H9 (cell line): ENCODE measurements at regions not wholly inside any gene's neighbourhood (a gene's known extent, or its start where the extent isn't known, plus 50 kb on each side); places are given as distances from the start of the nearest gene placed in this dataset.

Experiments
- DNase-seq: peaks from one replicate; pipeline ENCODE4 v3.0.0-alpha.2; 2017
- H2AFZ ChIP-seq: one replicate; pipeline ENCODE4 v1.6.1; 2013; ENCODE audit warnings: mild to moderate bottlenecking, low read length, control low read depth, moderate library complexity
- H2AK5ac ChIP-seq: 2 replicates; pipeline ENCODE4 v1.6.1; 2013; ENCODE audit warnings: low read length, control low read depth, mixed read lengths; ENCODE audit not compliant: insufficient read length
- H2BK120ac ChIP-seq: one replicate; pipeline ENCODE4 v1.6.1; 2013; ENCODE audit warnings: low read depth, mild to moderate bottlenecking, low read length, control low read depth, inconsistent platforms; ENCODE audit not compliant: poor library complexity, severe bottlenecking
- H2BK12ac ChIP-seq: 2 replicates; pipeline ENCODE4 v1.6.1; 2013; ENCODE audit warnings: low read length, control low read depth, mixed read lengths, low read depth; ENCODE audit not compliant: insufficient read length
- H2BK15ac ChIP-seq: 2 replicates; pipeline ENCODE4 v1.6.1; 2013; ENCODE audit warnings: low read depth, low read length, control low read depth
- H2BK20ac ChIP-seq: one replicate; pipeline ENCODE4 v1.6.1; 2013; ENCODE audit warnings: low read depth, mild to moderate bottlenecking, low read length, control low read depth, inconsistent platforms; ENCODE audit not compliant: poor library complexity, severe bottlenecking
- H2BK5ac ChIP-seq: 2 replicates; pipeline ENCODE4 v1.6.1; 2013; ENCODE audit warnings: low read length, control low read depth, mixed read lengths; ENCODE audit not compliant: insufficient read length
- H3K14ac ChIP-seq: 2 replicates; pipeline ENCODE4 v1.6.1; 2013; ENCODE audit warnings: low read length, control low read depth; ENCODE audit not compliant: insufficient read depth
- H3K18ac ChIP-seq: 2 replicates; pipeline ENCODE4 v1.6.1; 2013; ENCODE audit warnings: low read depth, mild to moderate bottlenecking, mixed read lengths, low read length, control low read depth; ENCODE audit not compliant: insufficient read length
- H3K23ac ChIP-seq: 2 replicates; pipeline ENCODE4 v1.6.1; 2013; ENCODE audit warnings: low read length, control low read depth, mixed read lengths, low read depth; ENCODE audit not compliant: insufficient read length
- H3K23me2 ChIP-seq: 2 replicates; pipeline ENCODE4 v1.6.1; 2013; ENCODE audit warnings: low read depth, mild to moderate bottlenecking, mixed read lengths, low read length, control low read depth; ENCODE audit not compliant: insufficient read length, poor library complexity, severe bottlenecking
- H3K27ac ChIP-seq: 2 replicates; pipeline ENCODE4 v1.5.1; 2013; ENCODE audit warnings: low read length, control low read depth, mixed read lengths, low read depth; ENCODE audit not compliant: insufficient read length
- H3K27me3 ChIP-seq: 2 replicates; pipeline ENCODE4 v1.6.1; 2013; ENCODE audit warnings: low read length, control low read depth, inconsistent platforms; ENCODE audit not compliant: insufficient read depth
- H3K4ac ChIP-seq: 2 replicates; pipeline ENCODE4 v1.6.1; 2013; ENCODE audit warnings: low read depth, mild to moderate bottlenecking, control low read depth, inconsistent platforms, low read length, moderate library complexity
- H3K4me1 ChIP-seq: 2 replicates; pipeline ENCODE4 v1.6.1; 2013; ENCODE audit warnings: low read length, control low read depth, inconsistent platforms; ENCODE audit not compliant: insufficient read depth
- H3K4me2 ChIP-seq: 2 replicates; pipeline ENCODE4 v1.6.1; 2013; ENCODE audit warnings: low read length, control low read depth, mixed read lengths; ENCODE audit not compliant: insufficient read length, insufficient read depth
- H3K56ac ChIP-seq: 2 replicates; pipeline ENCODE4 v1.6.1; 2013; ENCODE audit warnings: low read depth, mild to moderate bottlenecking, mixed read lengths, low read length, control low read depth; ENCODE audit not compliant: insufficient read length
- H3K79me1 ChIP-seq: 2 replicates; pipeline ENCODE4 v1.6.1; 2013; ENCODE audit warnings: low read depth, mild to moderate bottlenecking, moderate library complexity, low read length, control low read depth, inconsistent platforms; ENCODE audit not compliant: insufficient read depth, poor library complexity, severe bottlenecking
- H3K79me2 ChIP-seq: 2 replicates; pipeline ENCODE4 v1.6.1; 2013; ENCODE audit warnings: low read length, control low read depth, inconsistent platforms; ENCODE audit not compliant: insufficient read depth
- H3K9ac ChIP-seq: 2 replicates; pipeline ENCODE4 v1.6.1; 2013; ENCODE audit warnings: low read length, control low read depth, mixed read lengths; ENCODE audit not compliant: insufficient read length; ENCODE audit errors: extremely low read depth
- H3K9me3 ChIP-seq: one replicate; pipeline ENCODE4 v1.6.1; 2013; ENCODE audit warnings: low read depth, low read length, inconsistent platforms; ENCODE audit not compliant: control insufficient read depth
- H3T11ph ChIP-seq: one replicate; pipeline ENCODE4 v1.6.1; 2013; ENCODE audit warnings: mild to moderate bottlenecking, low read length, control low read depth, inconsistent platforms
- H4K20me1 ChIP-seq: one replicate; pipeline ENCODE4 v1.6.1; 2013; ENCODE audit not compliant: control insufficient read depth, insufficient read length, insufficient read depth
- H4K5ac ChIP-seq: 2 replicates; pipeline ENCODE4 v1.6.1; 2013; ENCODE audit warnings: low read depth, mild to moderate bottlenecking, mixed read lengths, low read length, control low read depth; ENCODE audit not compliant: insufficient read length
- H4K8ac ChIP-seq: replicated peaks from 2 replicates; pipeline ENCODE4 v1.6.1; 2013; ENCODE audit warnings: low read length, control low read depth, mixed read lengths, low read depth; ENCODE audit not compliant: insufficient read length
- H4K91ac ChIP-seq: 2 replicates; pipeline ENCODE4 v1.6.1; 2013; ENCODE audit warnings: low read depth, mild to moderate bottlenecking, moderate library complexity, mixed read lengths, low read length, control low read depth; ENCODE audit not compliant: insufficient read length
- H3K27ac Mint-ChIP-seq, 3 experiments: 2 replicates in 2 of 3; 3 replicates in 1 of 3; pipeline ENCODE4 v1.8.0; 2020 to 2021; ENCODE audit warnings: mixed read lengths in 3 of 3, mild to moderate bottlenecking in 1 of 3, moderate library complexity in 1 of 3
- H3K27me3 Mint-ChIP-seq: 2 replicates; pipeline ENCODE4 v1.8.0; 2021; ENCODE audit warnings: low read depth, mild to moderate bottlenecking, moderate library complexity, mixed read lengths
- H3K36me3 Mint-ChIP-seq, 3 experiments: 2 replicates in 2 of 3; 3 replicates in 1 of 3; pipeline ENCODE4 v1.8.0; 2020 to 2021; ENCODE audit warnings: low read depth in 3 of 3, mixed read lengths in 3 of 3; ENCODE audit not compliant: insufficient read depth in 1 of 3
- H3K4me1 Mint-ChIP-seq, 2 experiments: 2 replicates each; pipeline ENCODE4 v1.8.0; 2020; ENCODE audit warnings: mixed read lengths in 2 of 2
- H3K4me3 Mint-ChIP-seq, 2 experiments: 2 replicates in 1 of 2; 3 replicates in 1 of 2; pipeline ENCODE4 v1.8.0; 2020 to 2021; ENCODE audit warnings: mild to moderate bottlenecking in 2 of 2, mixed read lengths in 2 of 2, moderate library complexity in 1 of 2
- H3K9me3 Mint-ChIP-seq, 2 experiments: 2 replicates in 1 of 2; 3 replicates in 1 of 2; pipeline ENCODE4 v1.8.0; 2020; ENCODE audit warnings: mild to moderate bottlenecking in 2 of 2, mixed read lengths in 2 of 2, moderate library complexity in 1 of 2
- CTCF ChIP-seq: fragments of 200-600 bp; sonication (generic); conservative IDR thresholded peaks from 3 replicates; pipeline ENCODE4 v1.8.0; 2021; ENCODE audit warnings: antibody characterized with exemption, mild to moderate bottlenecking
- WGBS: extraction: QIAGEN DNeasy Blood & Tissue Kit; methylation state at CpG from one replicate; pipeline ENCODE4 v1.1.7; 2013; ENCODE audit warnings: missing lambda C conversion rate, low lambda C conversion rate, mixed read lengths; ENCODE audit not compliant: insufficient read length; ENCODE audit errors: extremely low coverage; 5-methylcytosine and 5-hydroxymethylcytosine counted together

GRCh38 chr17:83006515-83007455, 72.6 kb upstream of the METRNL start:
- Mint-ChIP-seq H3K27ac (peak overlapping the region in 1 of 3 experiments; percentile 55; a peak in 3 of 7 replicates), H3K4me3 (no peak overlapping the region), H3K27me3 (no peaks in the 10 kb centered on the region), H3K9me3 (peaks cover 5 to 6% of the 10 kb centered on the region in 2 experiments; a peak in 3 of 5 replicates), H3K36me3 (peaks cover 12 to 21% (median 12%) of the 10 kb centered on the region in 3 experiments), H3K4me1 (peaks cover 4 to 17% of the 10 kb centered on the region in 2 experiments)
- Histone ChIP-seq H2BK120ac (no peak overlapping the region), H3K4me2 (no peak overlapping the region), H3K18ac (no peak overlapping the region), H3K23me2 (no peaks in the 10 kb centered on the region), H2BK5ac (no peak overlapping the region), H4K5ac (no peak overlapping the region), H3K56ac (no peak overlapping the region), H2BK12ac (no peak overlapping the region), H3K9me3 (no peaks in the 10 kb centered on the region), H2AK5ac (no peak overlapping the region), H3K4me1 (no peaks in the 10 kb centered on the region; the same call in 1 of the 2 replicates), H3K9ac (no peak overlapping the region), H3K4ac (no peak overlapping the region), H3K27me3 (no peaks in the 10 kb centered on the region), H3K79me2 (no peaks in the 10 kb centered on the region), H3T11ph (no peak overlapping the region), H2BK20ac (no peak overlapping the region), H4K8ac (no peak overlapping the region), H2AFZ (no peak overlapping the region), H2BK15ac (no peak overlapping the region), H4K20me1 (no peaks in the 10 kb centered on the region), H3K79me1 (no peaks in the 10 kb centered on the region), H4K91ac (no peak overlapping the region), H3K23ac (no peak overlapping the region), H3K14ac (no peak overlapping the region), H3K27ac (no peak overlapping the region)
- WGBS = no CpG with 5 or more reads among the region's 38 CpGs
- no peak for DNase-seq
- TF ChIP-seq CTCF = no peak
